Activated CD8-positive, alpha-beta memory T cell treated with anti-CD3 and anti-CD28 coated beads, Interleukin-2, amount 10 ng/mL, durations not matched to agents 7 days and 5 days (primary cell): ENCODE measurements at regions not wholly inside any gene's neighbourhood (a gene's known extent, or its start where the extent isn't known, plus 50 kb on each side); places are given as distances from the start of the nearest gene placed in this dataset.

Experiments
- ATAC-seq: fragments of 150-1000 bp; cut with Tn5 transposase; one replicate; pipeline ENCODE4 v1.10.0; 2021; ENCODE audit warnings: moderate library complexity
- CTCF ChIA-PET: fragments of 350-600 bp; sonication (Branson Sonifier 250); formaldehyde crosslinking; loops from one replicate; lab custom pipeline; 2021; ENCODE audit warnings: antibody characterized with exemption; lab: Charles Lee
- DNase-seq: peaks from one replicate; pipeline ENCODE4 v3.0.0-alpha.2; 2020
- H3K27ac Mint-ChIP-seq: one replicate; pipeline ENCODE4 v1.8.0; 2021; ENCODE audit warnings: mild to moderate bottlenecking, mixed read lengths
- H3K27me3 Mint-ChIP-seq: one replicate; pipeline ENCODE4 v1.8.0; 2021; ENCODE audit warnings: mixed read lengths
- H3K36me3 Mint-ChIP-seq: one replicate; pipeline ENCODE4 v1.8.0; 2021; ENCODE audit warnings: mild to moderate bottlenecking, mixed read lengths
- H3K4me1 Mint-ChIP-seq: one replicate; pipeline ENCODE4 v1.8.0; 2021; ENCODE audit warnings: mixed read lengths
- H3K4me3 Mint-ChIP-seq: one replicate; pipeline ENCODE4 v1.8.0; 2021; ENCODE audit warnings: mild to moderate bottlenecking, moderate library complexity, mixed read lengths
- H3K9me3 Mint-ChIP-seq: one replicate; pipeline ENCODE4 v1.8.0; 2022; ENCODE audit warnings: low read depth, mixed read lengths

- Mint-ChIP-seq H3K4me3 (no peak overlapping the region), H3K27ac (no peak overlapping the region), H3K9me3 (no peaks in the 10 kb centered on the region), H3K36me3 (no peaks in the 10 kb centered on the region), H3K4me1 (no peaks in the 10 kb centered on the region), H3K27me3 (no peaks in the 10 kb centered on the region)
- no peak for ATAC-seq
- no peak for DNase-seq
- CTCF ChIA-PET: no interaction called here
Observed at GRCh38 chr6:97548354-97548753, 265.3 kb upstream of the MMS22L start.

GRCh38 chr6:97557355-97557754, 274.3 kb upstream of the MMS22L start:
- H3K27ac Mint-ChIP-seq: no peak overlapping the region
- CTCF ChIA-PET: no interaction called here
- H3K4me3 Mint-ChIP-seq: no peak overlapping the region
- no peak for ATAC-seq
- H3K27me3 Mint-ChIP-seq: no peaks in the 10 kb centered on the region
- H3K36me3 Mint-ChIP-seq: no peaks in the 10 kb centered on the region
- DNase-seq: no peak
- H3K9me3 Mint-ChIP-seq: no peaks in the 10 kb centered on the region
- H3K4me1 Mint-ChIP-seq: no peaks in the 10 kb centered on the region

GRCh38 chr6:97563529-97563928, 280.5 kb upstream of the MMS22L start:
- no peak for ATAC-seq
- no peaks in the 10 kb centered on the region for H3K36me3 Mint-ChIP-seq
- H3K4me3 Mint-ChIP-seq: no peak overlapping the region
- DNase-seq: no peak
- CTCF ChIA-PET: no interaction called here
- H3K9me3 Mint-ChIP-seq: no peaks in the 10 kb centered on the region
- no peak overlapping the region for H3K27ac Mint-ChIP-seq
- H3K4me1 Mint-ChIP-seq: no peaks in the 10 kb centered on the region
- H3K27me3 Mint-ChIP-seq: no peaks in the 10 kb centered on the region

- Mint-ChIP-seq H3K27ac (no peak overlapping the region), H3K4me3 (no peak overlapping the region), H3K36me3 (no peaks in the 10 kb centered on the region), H3K9me3 (no peaks in the 10 kb centered on the region), H3K27me3 (no peaks in the 10 kb centered on the region), H3K4me1 (no peaks in the 10 kb centered on the region)
- no peak for DNase-seq
- ATAC-seq: no peak
- CTCF ChIA-PET: no interaction called here
Observed at GRCh38 chr6:97572943-97573342, 289.9 kb upstream of the MMS22L start.

- Mint-ChIP-seq H3K27ac (no peak overlapping the region), H3K27me3 (no peaks in the 10 kb centered on the region), H3K36me3 (no peaks in the 10 kb centered on the region), H3K9me3 (no peaks in the 10 kb centered on the region), H3K4me3 (no peak overlapping the region), H3K4me1 (no peaks in the 10 kb centered on the region)
- CTCF ChIA-PET: no interaction called here
- ATAC-seq: no peak
- DNase-seq: no peak
Observed at GRCh38 chr6:97586344-97586743, 303.3 kb upstream of the MMS22L start.

- H3K4me3 Mint-ChIP-seq: no peak overlapping the region
- CTCF ChIA-PET: no interaction called here
- no peaks in the 10 kb centered on the region for H3K4me1 Mint-ChIP-seq
- ATAC-seq (no peak), DNase-seq (no peak)
- no peaks in the 10 kb centered on the region for H3K36me3 Mint-ChIP-seq
- H3K27me3 Mint-ChIP-seq: no peaks in the 10 kb centered on the region
- H3K9me3 Mint-ChIP-seq: no peaks in the 10 kb centered on the region
- no peak overlapping the region for H3K27ac Mint-ChIP-seq
Observed at GRCh38 chr6:97591955-97592354, 308.9 kb upstream of the MMS22L start.

GRCh38 chr6:97594844-97595243, 311.8 kb upstream of the MMS22L start:
- Mint-ChIP-seq H3K4me3 (no peak overlapping the region), H3K27me3 (no peaks in the 10 kb centered on the region), H3K27ac (no peak overlapping the region), H3K4me1 (no peaks in the 10 kb centered on the region), H3K36me3 (no peaks in the 10 kb centered on the region), H3K9me3 (no peaks in the 10 kb centered on the region)
- ATAC-seq (no peak), DNase-seq (no peak)
- CTCF ChIA-PET: no interaction called here

- H3K36me3 Mint-ChIP-seq: no peaks in the 10 kb centered on the region
- DNase-seq: no peak
- H3K4me3 Mint-ChIP-seq: no peak overlapping the region
- ATAC-seq: no peak
- H3K27me3 Mint-ChIP-seq: no peaks in the 10 kb centered on the region
- H3K27ac Mint-ChIP-seq: no peak overlapping the region
- peaks cover 3% of the 10 kb centered on the region for H3K9me3 Mint-ChIP-seq
- no peaks in the 10 kb centered on the region for H3K4me1 Mint-ChIP-seq
- CTCF ChIA-PET: no interaction called here
Observed at GRCh38 chr6:97621111-97621510, 338.1 kb upstream of the MMS22L start.

GRCh38 chr6:97626671-97627441, 343.8 kb upstream of the MMS22L start:
- Mint-ChIP-seq H3K4me3 (no peak overlapping the region), H3K9me3 (peaks cover 3% of the 10 kb centered on the region), H3K27ac (no peak overlapping the region), H3K27me3 (no peaks in the 10 kb centered on the region), H3K36me3 (no peaks in the 10 kb centered on the region), H3K4me1 (no peaks in the 10 kb centered on the region)
- CTCF ChIA-PET: no interaction called here
- DNase-seq (no peak), ATAC-seq (no peak)

GRCh38 chr6:97629180-97629579, 346.2 kb upstream of the MMS22L start:
- ATAC-seq (no peak), DNase-seq (no peak)
- no peak overlapping the region for H3K27ac Mint-ChIP-seq
- H3K27me3 Mint-ChIP-seq: no peaks in the 10 kb centered on the region
- CTCF ChIA-PET: no interaction called here
- no peak overlapping the region for H3K4me3 Mint-ChIP-seq
- H3K4me1 Mint-ChIP-seq: no peaks in the 10 kb centered on the region
- H3K9me3 Mint-ChIP-seq: no peaks in the 10 kb centered on the region
- no peaks in the 10 kb centered on the region for H3K36me3 Mint-ChIP-seq

GRCh38 chr6:97630604-97631003, 347.6 kb upstream of the MMS22L start:
- H3K27ac Mint-ChIP-seq: no peak overlapping the region
- H3K4me3 Mint-ChIP-seq: no peak overlapping the region
- H3K4me1 Mint-ChIP-seq: no peaks in the 10 kb centered on the region
- H3K27me3 Mint-ChIP-seq: no peaks in the 10 kb centered on the region
- CTCF ChIA-PET: no interaction called here
- no peaks in the 10 kb centered on the region for H3K9me3 Mint-ChIP-seq
- no peaks in the 10 kb centered on the region for H3K36me3 Mint-ChIP-seq
- DNase-seq (no peak), ATAC-seq (no peak)

GRCh38 chr6:97632341-97632740, 349.3 kb upstream of the MMS22L start:
- no peak overlapping the region for H3K27ac Mint-ChIP-seq
- DNase-seq: no peak
- no peak for ATAC-seq
- no peaks in the 10 kb centered on the region for H3K36me3 Mint-ChIP-seq
- H3K9me3 Mint-ChIP-seq: no peaks in the 10 kb centered on the region
- no peaks in the 10 kb centered on the region for H3K4me1 Mint-ChIP-seq
- no peak overlapping the region for H3K4me3 Mint-ChIP-seq
- CTCF ChIA-PET: no interaction called here
- no peaks in the 10 kb centered on the region for H3K27me3 Mint-ChIP-seq

GRCh38 chr6:97639702-97640101, 356.7 kb upstream of the MMS22L start:
- no peak overlapping the region for H3K27ac Mint-ChIP-seq
- H3K36me3 Mint-ChIP-seq: no peaks in the 10 kb centered on the region
- H3K9me3 Mint-ChIP-seq: peaks cover 4% of the 10 kb centered on the region
- H3K4me3 Mint-ChIP-seq: no peak overlapping the region
- CTCF ChIA-PET: no interaction called here
- no peak for DNase-seq
- no peak for ATAC-seq
- H3K27me3 Mint-ChIP-seq: no peaks in the 10 kb centered on the region
- no peaks in the 10 kb centered on the region for H3K4me1 Mint-ChIP-seq

GRCh38 chr6:97644353-97644752, 361.3 kb upstream of the MMS22L start:
- ATAC-seq: no peak
- no peak overlapping the region for H3K27ac Mint-ChIP-seq
- H3K4me3 Mint-ChIP-seq: no peak overlapping the region
- CTCF ChIA-PET: no interaction called here
- no peaks in the 10 kb centered on the region for H3K36me3 Mint-ChIP-seq
- DNase-seq: no peak
- no peaks in the 10 kb centered on the region for H3K27me3 Mint-ChIP-seq
- H3K4me1 Mint-ChIP-seq: no peaks in the 10 kb centered on the region
- H3K9me3 Mint-ChIP-seq: peaks cover 5% of the 10 kb centered on the region

GRCh38 chr6:97645757-97646156, 362.7 kb upstream of the MMS22L start:
- CTCF ChIA-PET: no interaction called here
- Mint-ChIP-seq H3K36me3 (no peaks in the 10 kb centered on the region), H3K4me3 (no peak overlapping the region), H3K27ac (no peak overlapping the region), H3K9me3 (peaks cover 5% of the 10 kb centered on the region), H3K4me1 (no peaks in the 10 kb centered on the region), H3K27me3 (no peaks in the 10 kb centered on the region)
- no peak for DNase-seq
- no peak for ATAC-seq
